ENCODE measurements at regions not wholly inside any gene's neighbourhood (a gene's known extent, or its start where the extent isn't known, plus 50 kb on each side); places are given as distances from the start of the nearest gene placed in this dataset.

GRCh38 chr5:114010362-114010761, 351.5 kb upstream of the KCNN2 start:
- ATAC-seq (replicated peaks): no peak
- H3K9me3 Mint-ChIP-seq: peaks cover 0 to 3% of the 10 kb centered on the region in 2 donors
- H3K4me1 Mint-ChIP-seq: no peaks in the 10 kb centered on the region

GRCh38 chr5:114018186-114018585, 343.7 kb upstream of the KCNN2 start:
- Mint-ChIP-seq H3K4me3 (no peak overlapping the region), H3K27me3 (no peaks in the 10 kb centered on the region), H3K36me3 (no peaks in the 10 kb centered on the region), H3K9me3 (peaks cover 0 to 4% of the 10 kb centered on the region in 2 donors), H3K27ac (no peak overlapping the region), H3K4me1 (no peaks in the 10 kb centered on the region)
- ATAC-seq (replicated peaks) (no peak), DNase-seq (no peak)

More at GRCh38 chr5:114010362-114010761, 351.5 kb upstream of the KCNN2 start:
- Mint-ChIP-seq H3K4me3 (no peak overlapping the region), H3K27ac (no peak overlapping the region), H3K36me3 (no peaks in the 10 kb centered on the region), H3K27me3 (no peaks in the 10 kb centered on the region)
- DNase-seq: no peak

GRCh38 chr5:114038756-114039155, 323.1 kb upstream of the KCNN2 start:
- H3K27ac Mint-ChIP-seq: no peak overlapping the region
- H3K36me3 Mint-ChIP-seq: no peaks in the 10 kb centered on the region
- DNase-seq: no peak
- H3K27me3 Mint-ChIP-seq: no peaks in the 10 kb centered on the region
- no peak overlapping the region for H3K4me3 Mint-ChIP-seq
- H3K9me3 Mint-ChIP-seq: peaks cover 8 to 14% of the 10 kb centered on the region in 2 donors
- ATAC-seq (replicated peaks): peak in 1 of 2 donors; percentile 25
- H3K4me1 Mint-ChIP-seq: no peaks in the 10 kb centered on the region

GRCh38 chr5:114050087-114050486, 311.8 kb upstream of the KCNN2 start:
- Mint-ChIP-seq H3K36me3 (no peaks in the 10 kb centered on the region), H3K27me3 (peaks cover 14 to 17% of the 10 kb centered on the region in 2 donors), H3K27ac (no peak overlapping the region), H3K4me3 (no peak overlapping the region), H3K9me3 (no peaks in the 10 kb centered on the region), H3K4me1 (no peaks in the 10 kb centered on the region)
- DNase-seq (no peak), ATAC-seq (replicated peaks) (no peak)

- H3K36me3 Mint-ChIP-seq: no peaks in the 10 kb centered on the region
Observed at GRCh38 chr5:114053372-114053771, 308.5 kb upstream of the KCNN2 start.

GRCh38 chr5:114054594-114054993, 307.3 kb upstream of the KCNN2 start:
- DNase-seq (no peak), ATAC-seq (replicated peaks) (no peak)
- H3K9me3 Mint-ChIP-seq: peaks cover 0 to 2% of the 10 kb centered on the region in 2 donors
- no peak overlapping the region for H3K4me3 Mint-ChIP-seq
- no peak overlapping the region for H3K27ac Mint-ChIP-seq
- no peaks in the 10 kb centered on the region for H3K4me1 Mint-ChIP-seq
- H3K27me3 Mint-ChIP-seq: peaks cover 36% of the 10 kb centered on the region in 2 donors
- no peaks in the 10 kb centered on the region for H3K36me3 Mint-ChIP-seq

More at GRCh38 chr5:114053372-114053771, 308.5 kb upstream of the KCNN2 start:
- DNase-seq (no peak), ATAC-seq (replicated peaks) (no peak)
- H3K9me3 Mint-ChIP-seq: peaks cover 0 to 1% of the 10 kb centered on the region in 2 donors
- H3K4me1 Mint-ChIP-seq: no peaks in the 10 kb centered on the region
- H3K4me3 Mint-ChIP-seq: no peak overlapping the region
- H3K27me3 Mint-ChIP-seq: peaks cover 28% of the 10 kb centered on the region in 2 donors
- H3K27ac Mint-ChIP-seq: no peak overlapping the region

GRCh38 chr5:114055318-114056184, 306.3 kb upstream of the KCNN2 start:
- Mint-ChIP-seq H3K27ac (no peak overlapping the region), H3K4me3 (no peak overlapping the region), H3K9me3 (peaks cover 0 to 2% of the 10 kb centered on the region in 2 donors), H3K4me1 (no peaks in the 10 kb centered on the region), H3K36me3 (no peaks in the 10 kb centered on the region), H3K27me3 (peaks cover 36% of the 10 kb centered on the region in 2 donors)
- DNase-seq (no peak), ATAC-seq (replicated peaks) (no peak)

GRCh38 chr5:114056185-114056538, 305.7 kb upstream of the KCNN2 start:
- Mint-ChIP-seq H3K27me3 (peaks cover 36% of the 10 kb centered on the region in 2 donors), H3K27ac (no peak overlapping the region), H3K4me1 (no peaks in the 10 kb centered on the region), H3K4me3 (no peak overlapping the region), H3K36me3 (no peaks in the 10 kb centered on the region), H3K9me3 (peaks cover 0 to 2% of the 10 kb centered on the region in 2 donors)
- ATAC-seq (replicated peaks): no peak
- DNase-seq: no peak

- DNase-seq (no peak), ATAC-seq (replicated peaks) (no peak)
- Mint-ChIP-seq H3K27me3 (peaks cover 19 to 22% of the 10 kb centered on the region in 2 donors), H3K4me3 (no peak overlapping the region), H3K4me1 (no peaks in the 10 kb centered on the region), H3K27ac (no peak overlapping the region), H3K9me3 (peaks cover 0 to 2% of the 10 kb centered on the region in 2 donors), H3K36me3 (no peaks in the 10 kb centered on the region)
Observed at GRCh38 chr5:114060866-114061265, 301.0 kb upstream of the KCNN2 start.

- Mint-ChIP-seq H3K27ac (no peak overlapping the region), H3K4me3 (no peak overlapping the region), H3K9me3 (peaks cover 0 to 2% of the 10 kb centered on the region in 2 donors), H3K36me3 (no peaks in the 10 kb centered on the region), H3K27me3 (peaks cover 9 to 10% of the 10 kb centered on the region in 2 donors), H3K4me1 (no peaks in the 10 kb centered on the region)
- ATAC-seq (replicated peaks) (no peak), DNase-seq (no peak)
Observed at GRCh38 chr5:114062932-114063867, 298.7 kb upstream of the KCNN2 start.

- H3K9me3 Mint-ChIP-seq: no peaks in the 10 kb centered on the region
- H3K27me3 Mint-ChIP-seq: no peaks in the 10 kb centered on the region
- no peak overlapping the region for H3K27ac Mint-ChIP-seq
- ATAC-seq (replicated peaks): no peak
- H3K4me1 Mint-ChIP-seq: no peaks in the 10 kb centered on the region
- no peaks in the 10 kb centered on the region for H3K36me3 Mint-ChIP-seq
- no peak overlapping the region for H3K4me3 Mint-ChIP-seq
- DNase-seq: no peak
Observed at GRCh38 chr5:114065912-114066311, 296.0 kb upstream of the KCNN2 start.

GRCh38 chr5:114070093-114070722, 291.7 kb upstream of the KCNN2 start:
- Mint-ChIP-seq H3K4me3 (no peak overlapping the region), H3K36me3 (no peaks in the 10 kb centered on the region), H3K27me3 (no peaks in the 10 kb centered on the region), H3K4me1 (no peaks in the 10 kb centered on the region), H3K27ac (no peak overlapping the region), H3K9me3 (no peaks in the 10 kb centered on the region)
- ATAC-seq (replicated peaks): no peak
- DNase-seq: no peak

- peaks cover 11 to 13% of the 10 kb centered on the region in 2 donors for H3K9me3 Mint-ChIP-seq
- no peaks in the 10 kb centered on the region for H3K27me3 Mint-ChIP-seq
- no peak overlapping the region for H3K4me3 Mint-ChIP-seq
- ATAC-seq (replicated peaks) (no peak), DNase-seq (no peak)
- H3K36me3 Mint-ChIP-seq: no peaks in the 10 kb centered on the region
- H3K4me1 Mint-ChIP-seq: no peaks in the 10 kb centered on the region
- no peak overlapping the region for H3K27ac Mint-ChIP-seq
Observed at GRCh38 chr5:114089259-114089658, 272.6 kb upstream of the KCNN2 start.

GRCh38 chr5:114097570-114097969, 264.3 kb upstream of the KCNN2 start:
- no peaks in the 10 kb centered on the region for H3K36me3 Mint-ChIP-seq
- ATAC-seq (replicated peaks): no peak
- H3K27me3 Mint-ChIP-seq: no peaks in the 10 kb centered on the region
- no peak overlapping the region for H3K4me3 Mint-ChIP-seq
- peaks cover 8 to 10% of the 10 kb centered on the region in 2 donors for H3K9me3 Mint-ChIP-seq
- no peak for DNase-seq
- H3K27ac Mint-ChIP-seq: no peak overlapping the region
- H3K4me1 Mint-ChIP-seq: no peaks in the 10 kb centered on the region

Measured in stimulated activated naive B cell treated with anti-CD40 and anti-IgM and Interleukin-4, amounts not matched to agents 10 μg/mL and 1 μg/mL and 100 μg/mL, for 72 hours (primary cell).